Esophagus (tissue), 2 donors: ENCODE measurements at regions not wholly inside any gene's neighbourhood (a gene's known extent, or its start where the extent isn't known, plus 50 kb on each side); places are given as distances from the start of the nearest gene placed in this dataset.

ENCODE experiments used
- H3K27ac ChIP-seq, 2 donors: one replicate each; pipeline ENCODE4 v1.5.1; 2013; ENCODE audit warnings: low read depth in 2 of 2, mild to moderate bottlenecking in 2 of 2, inconsistent platforms in 1 of 2, low read length in 1 of 2, moderate library complexity in 1 of 2
- H3K27me3 ChIP-seq, 2 donors: one replicate each; pipeline ENCODE4 v1.6.1; 2013; ENCODE audit warnings: low read length in 2 of 2, control low read depth in 1 of 2, mild to moderate bottlenecking in 1 of 2; ENCODE audit not compliant: insufficient read depth in 2 of 2, control insufficient read depth in 1 of 2
- H3K36me3 ChIP-seq, 2 donors: one replicate each; pipeline ENCODE4 v1.6.1; 2013; ENCODE audit warnings: low read length in 1 of 2; ENCODE audit not compliant: control insufficient read depth in 2 of 2, insufficient read depth in 2 of 2
- H3K4me1 ChIP-seq, 2 donors: one replicate each; pipeline ENCODE4 v1.6.1; 2013; ENCODE audit warnings: low read length in 1 of 2; ENCODE audit not compliant: control insufficient read depth in 2 of 2, insufficient read depth in 2 of 2
- H3K4me3 ChIP-seq, 2 donors: one replicate each; pipeline ENCODE4 v1.5.1; 2013; ENCODE audit warnings: low read length in 2 of 2, mild to moderate bottlenecking in 2 of 2, low read depth in 1 of 2, moderate library complexity in 1 of 2
- H3K9me3 ChIP-seq, 2 donors: one replicate each; pipeline ENCODE4 v1.6.1; 2013; ENCODE audit warnings: mild to moderate bottlenecking in 2 of 2, low read depth in 1 of 2, low read length in 1 of 2, moderate library complexity in 1 of 2; ENCODE audit not compliant: control insufficient read depth in 2 of 2, insufficient read depth in 1 of 2
- WGBS, 2 donors: extraction: QIAGEN DNeasy Blood & Tissue Kit; methylation state at CpG; one replicate each; pipeline ENCODE4 v1.1.7; 2013; 5-methylcytosine and 5-hydroxymethylcytosine counted together
- donor health status: healthy with polysubstance abuse.
- donor health status: Bipolar disorder and iron deficiency.

- no peaks in the 10 kb centered on the region for H3K27me3 ChIP-seq
Observed at GRCh38 chr3:76855451-76855850, 184.4 kb upstream of the ROBO2 start.

GRCh38 chr3:76859596-76859995 lies 180.3 kb upstream of the ROBO2 start:
- Histone ChIP-seq H3K4me3 (no peak overlapping the region), H3K27me3 (no peaks in the 10 kb centered on the region), H3K4me1 (no peaks in the 10 kb centered on the region), H3K27ac (no peak overlapping the region), H3K36me3 (no peaks in the 10 kb centered on the region), H3K9me3 (no peaks in the 10 kb centered on the region)
- WGBS, 2 donors = 77 to 82% methylated on average over 3 of the region's 3 CpGs

More at GRCh38 chr3:76855451-76855850, 184.4 kb upstream of the ROBO2 start:
- H3K4me1 ChIP-seq = no peaks in the 10 kb centered on the region
- no peaks in the 10 kb centered on the region for H3K36me3 ChIP-seq
- no peaks in the 10 kb centered on the region for H3K9me3 ChIP-seq
- 89 to 94% methylated on average over 2 of the region's 2 CpGs for WGBS, 2 donors
- H3K27ac ChIP-seq = no peak overlapping the region
- no peak overlapping the region for H3K4me3 ChIP-seq

GRCh38 chr3:76864355-76864754 lies 175.5 kb upstream of the ROBO2 start:
- H3K27ac ChIP-seq = no peak overlapping the region
- no peaks in the 10 kb centered on the region for H3K36me3 ChIP-seq
- no peaks in the 10 kb centered on the region for H3K9me3 ChIP-seq
- H3K4me3 ChIP-seq = no peak overlapping the region
- WGBS, 2 donors = 87 to 92% methylated on average over 4 of the region's 4 CpGs
- no peaks in the 10 kb centered on the region for H3K4me1 ChIP-seq
- H3K27me3 ChIP-seq = no peaks in the 10 kb centered on the region

GRCh38 chr3:76866729-76867408 lies 173.0 kb upstream of the ROBO2 start:
- no peaks in the 10 kb centered on the region for H3K9me3 ChIP-seq
- H3K4me3 ChIP-seq = no peak overlapping the region
- WGBS, 2 donors = 68 to 72% methylated on average over 5 of the region's 5 CpGs
- H3K36me3 ChIP-seq = no peaks in the 10 kb centered on the region
- H3K4me1 ChIP-seq = no peaks in the 10 kb centered on the region
- no peaks in the 10 kb centered on the region for H3K27me3 ChIP-seq
- H3K27ac ChIP-seq = no peak overlapping the region

GRCh38 chr3:76869726-76870384 lies 170.0 kb upstream of the ROBO2 start:
- H3K4me1 ChIP-seq = no peaks in the 10 kb centered on the region
- no peaks in the 10 kb centered on the region for H3K9me3 ChIP-seq
- WGBS, 2 donors = 70 to 72% methylated on average over 3 of the region's 3 CpGs
- H3K27me3 ChIP-seq = no peaks in the 10 kb centered on the region
- H3K27ac ChIP-seq = no peak overlapping the region
- no peaks in the 10 kb centered on the region for H3K36me3 ChIP-seq
- no peak overlapping the region for H3K4me3 ChIP-seq

- H3K36me3 ChIP-seq = no peaks in the 10 kb centered on the region
- H3K27me3 ChIP-seq = no peaks in the 10 kb centered on the region
Observed at GRCh38 chr3:76871655-76872054, 168.2 kb upstream of the ROBO2 start.

GRCh38 chr3:76872999-76873398 lies 166.9 kb upstream of the ROBO2 start:
- 24 to 31% methylated on average over 1 of the region's 1 CpG for WGBS, 2 donors
- H3K4me3 ChIP-seq = no peak overlapping the region
- no peaks in the 10 kb centered on the region for H3K27me3 ChIP-seq
- no peaks in the 10 kb centered on the region for H3K9me3 ChIP-seq
- H3K4me1 ChIP-seq = no peaks in the 10 kb centered on the region
- H3K36me3 ChIP-seq = no peaks in the 10 kb centered on the region
- H3K27ac ChIP-seq = no peak overlapping the region

More at GRCh38 chr3:76871655-76872054, 168.2 kb upstream of the ROBO2 start:
- H3K4me3 ChIP-seq = no peak overlapping the region
- no peaks in the 10 kb centered on the region for H3K4me1 ChIP-seq
- H3K27ac ChIP-seq = no peak overlapping the region
- 93 to 96% methylated on average over 1 of the region's 1 CpG for WGBS, 2 donors
- H3K9me3 ChIP-seq = no peaks in the 10 kb centered on the region

- H3K4me1 ChIP-seq = no peaks in the 10 kb centered on the region
- H3K4me3 ChIP-seq = no peak overlapping the region
- no peaks in the 10 kb centered on the region for H3K36me3 ChIP-seq
- WGBS, 2 donors = 91 to 93% methylated on average over 10 of the region's 10 CpGs
- H3K27ac ChIP-seq = no peak overlapping the region
- H3K27me3 ChIP-seq = no peaks in the 10 kb centered on the region
- no peaks in the 10 kb centered on the region for H3K9me3 ChIP-seq
Observed at GRCh38 chr3:76873532-76874242, 166.2 kb upstream of the ROBO2 start.

- 85 to 88% methylated on average over 3 of the region's 3 CpGs for WGBS, 2 donors
- Histone ChIP-seq H3K27ac (no peak overlapping the region), H3K9me3 (no peaks in the 10 kb centered on the region)
Observed at GRCh38 chr3:76879959-76880358, 159.9 kb upstream of the ROBO2 start.

More at GRCh38 chr3:76879959-76880358, 159.9 kb upstream of the ROBO2 start:
- Histone ChIP-seq H3K4me1 (no peaks in the 10 kb centered on the region), H3K36me3 (no peaks in the 10 kb centered on the region), H3K27me3 (no peaks in the 10 kb centered on the region), H3K4me3 (no peak overlapping the region)
